GM12891 (cell line): ENCODE measurements at regions not wholly inside any gene's neighbourhood (a gene's known extent, or its start where the extent isn't known, plus 50 kb on each side); places are given as distances from the start of the nearest gene placed in this dataset.

ENCODE experiments used
- POLR2A ChIP-seq: IDR thresholded peaks from 2 replicates; pipeline ENCODE4 v1.6.1; 2011; ENCODE audit warnings: low read depth, low read length, control low read depth
- POLR2AphosphoS5 ChIP-seq: IDR thresholded peaks from 2 replicates; pipeline ENCODE4 v1.6.1; 2011; ENCODE audit warnings: low read depth, low read length, control low read depth
- SPI1 ChIP-seq: IDR thresholded peaks from 2 replicates; pipeline ENCODE4 v1.6.1; 2011; ENCODE audit warnings: low read depth, low read length, control low read depth
- TAF1 ChIP-seq: IDR thresholded peaks from 2 replicates; pipeline ENCODE4 v1.6.1; 2011; ENCODE audit warnings: low read depth, low read length, control low read depth

DNA sequence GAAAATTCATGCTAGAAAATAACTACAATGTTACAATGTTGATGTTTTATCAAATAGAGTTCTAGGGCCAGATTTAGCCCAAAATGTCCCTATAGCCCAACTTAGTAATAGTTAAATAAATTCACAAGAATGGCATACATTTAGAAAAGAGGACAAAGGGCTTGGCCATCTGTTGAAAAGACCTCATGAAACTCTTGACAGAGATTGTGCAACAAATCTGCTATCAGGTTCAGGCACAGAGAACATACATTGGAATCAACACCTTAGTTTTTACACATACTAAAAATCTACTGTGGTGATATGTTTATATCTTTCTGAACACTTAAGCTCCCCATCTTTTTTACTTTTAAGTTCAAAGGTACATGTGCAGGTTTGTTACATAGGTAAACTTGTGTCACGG, 298.3 kb upstream of the DACH1 start:
- no peak for TF ChIP-seq POLR2A
- no peak for TF ChIP-seq POLR2AphosphoS5
- TF ChIP-seq SPI1: no peak
- TF ChIP-seq TAF1: no peak
